ELR (cell line): ENCODE measurements at regions not wholly inside any gene's neighbourhood (a gene's known extent, or its start where the extent isn't known, plus 50 kb on each side); places are given as distances from the start of the nearest gene placed in this dataset.

Source experiments
- DNase-seq: peaks from one replicate; pipeline ENCODE4 v3.0.0-alpha.2; 2015; ENCODE audit warnings: low read depth

- DNase-seq, result no peak
Observed at GRCh38 chr22:49078076-49078710, 749.5 kb downstream of the BRD1 start.

GRCh38 chr22:49077586-49077985 is 750.1 kb downstream of the BRD1 start:
- DNase-seq, result no peak

GRCh38 chr22:49077036-49077393 is 750.7 kb downstream of the BRD1 start:
- no peak for DNase-seq

- no peak for DNase-seq
Observed at GRCh38 chr22:49076300-49077035, 751.2 kb downstream of the BRD1 start.

- DNase-seq, result no peak
Observed at GRCh38 chr22:49075150-49075549, 752.5 kb downstream of the BRD1 start.

- DNase-seq, result no peak
Observed at GRCh38 chr22:49073873-49074417, 753.7 kb downstream of the BRD1 start.

GRCh38 chr22:49072996-49073645 is 754.6 kb downstream of the BRD1 start:
- no peak for DNase-seq

GRCh38 chr22:49070501-49070900 is 757.2 kb downstream of the BRD1 start:
- no peak for DNase-seq

- no peak for DNase-seq
Observed at GRCh38 chr22:49068861-49069500, 758.7 kb downstream of the BRD1 start.

GRCh38 chr22:49067504-49067903 is 760.2 kb downstream of the BRD1 start:
- no peak for DNase-seq

- DNase-seq, result no peak
Observed at GRCh38 chr22:49066619-49067018, 761.1 kb downstream of the BRD1 start.

GRCh38 chr22:49064836-49065235 is 762.8 kb downstream of the BRD1 start:
- no peak for DNase-seq

GRCh38 chr22:49063545-49063890 is 764.2 kb downstream of the BRD1 start:
- DNase-seq, result no peak

- DNase-seq, result no peak
Observed at GRCh38 chr22:49062802-49063544, 764.7 kb downstream of the BRD1 start.

- no peak for DNase-seq
Observed at GRCh38 chr22:49062155-49062801, 765.4 kb downstream of the BRD1 start.

GRCh38 chr22:49057910-49058309 is 769.8 kb downstream of the BRD1 start:
- no peak for DNase-seq

- no peak for DNase-seq
Observed at GRCh38 chr22:49056301-49056700, 771.4 kb downstream of the BRD1 start.

- no peak for DNase-seq
Observed at GRCh38 chr22:49055406-49055805, 772.3 kb downstream of the BRD1 start.

GRCh38 chr22:49053578-49053977 is 774.1 kb downstream of the BRD1 start:
- DNase-seq, result no peak

GRCh38 chr22:49052560-49052959 is 775.1 kb downstream of the BRD1 start:
- DNase-seq, result no peak

- no peak for DNase-seq
Observed at GRCh38 chr22:49052023-49052538, 775.6 kb downstream of the BRD1 start.
